NB4 (cell line): ENCODE measurements at regions not wholly inside any gene's neighbourhood (a gene's known extent, or its start where the extent isn't known, plus 50 kb on each side); places are given as distances from the start of the nearest gene placed in this dataset.

Experiments used
- DNase-seq: peaks from one replicate; pipeline ENCODE4 v3.0.0; 2010; ENCODE audit warnings: low read depth
- H3K4me3 ChIP-seq: one replicate; pipeline ENCODE4 v1.5.1; 2011; ENCODE audit warnings: mild to moderate bottlenecking, low read depth, low read length, moderate library complexity
- MAX ChIP-seq: IDR thresholded peaks from 2 replicates; pipeline ENCODE4 v1.6.1; 2011; ENCODE audit warnings: low read depth, low read length
- MYC ChIP-seq: IDR thresholded peaks from 2 replicates; pipeline ENCODE4 v1.6.1; 2011; ENCODE audit warnings: low read depth, low read length
- POLR2A ChIP-seq: IDR thresholded peaks from 2 replicates; pipeline ENCODE4 v1.6.1; 2011; ENCODE audit warnings: mild to moderate bottlenecking; ENCODE audit not compliant: insufficient read length; ENCODE audit errors: extremely low read depth
- TF ChIP-seq, protein P1 (sequence below): IDR thresholded peaks from one replicate; pipeline ENCODE4 v1.5.1; 2012; ENCODE audit warnings: low read depth, low read length

DNA sequence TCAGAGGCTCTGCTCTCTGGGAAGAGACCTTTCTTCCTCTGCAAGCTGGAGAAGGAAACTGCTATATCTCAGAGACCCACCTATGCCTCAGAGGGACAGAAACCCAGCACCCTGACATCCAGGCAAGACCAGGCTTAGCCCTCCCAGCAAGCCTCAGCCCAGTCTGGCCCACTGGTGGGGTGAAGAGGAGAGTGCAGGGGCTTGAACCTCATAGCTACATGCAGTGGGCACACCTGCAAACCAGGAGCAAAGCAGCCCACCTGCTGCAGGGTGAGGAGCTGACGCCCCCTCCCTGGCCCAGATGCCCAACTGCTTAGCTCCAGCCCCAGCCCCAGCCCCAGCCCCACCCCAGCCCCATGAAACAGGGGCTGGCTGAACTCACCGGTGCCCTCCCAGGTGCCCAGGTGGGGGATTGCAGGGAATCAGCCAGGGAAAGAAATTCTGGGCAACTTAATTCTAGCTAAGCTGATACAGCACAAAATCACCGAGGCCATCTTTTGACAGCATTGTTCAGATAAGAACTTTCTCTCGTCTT is 246.8 kb downstream of the BUD13 start:
- H3K4me3 ChIP-seq = no peak overlapping the region
- no peak for DNase-seq
- no peak for TF ChIP-seq MAX
- TF ChIP-seq, protein P1, sequence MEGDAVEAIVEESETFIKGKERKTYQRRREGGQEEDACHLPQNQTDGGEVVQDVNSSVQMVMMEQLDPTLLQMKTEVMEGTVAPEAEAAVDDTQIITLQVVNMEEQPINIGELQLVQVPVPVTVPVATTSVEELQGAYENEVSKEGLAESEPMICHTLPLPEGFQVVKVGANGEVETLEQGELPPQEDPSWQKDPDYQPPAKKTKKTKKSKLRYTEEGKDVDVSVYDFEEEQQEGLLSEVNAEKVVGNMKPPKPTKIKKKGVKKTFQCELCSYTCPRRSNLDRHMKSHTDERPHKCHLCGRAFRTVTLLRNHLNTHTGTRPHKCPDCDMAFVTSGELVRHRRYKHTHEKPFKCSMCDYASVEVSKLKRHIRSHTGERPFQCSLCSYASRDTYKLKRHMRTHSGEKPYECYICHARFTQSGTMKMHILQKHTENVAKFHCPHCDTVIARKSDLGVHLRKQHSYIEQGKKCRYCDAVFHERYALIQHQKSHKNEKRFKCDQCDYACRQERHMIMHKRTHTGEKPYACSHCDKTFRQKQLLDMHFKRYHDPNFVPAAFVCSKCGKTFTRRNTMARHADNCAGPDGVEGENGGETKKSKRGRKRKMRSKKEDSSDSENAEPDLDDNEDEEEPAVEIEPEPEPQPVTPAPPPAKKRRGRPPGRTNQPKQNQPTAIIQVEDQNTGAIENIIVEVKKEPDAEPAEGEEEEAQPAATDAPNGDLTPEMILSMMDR = no peak

DNA sequence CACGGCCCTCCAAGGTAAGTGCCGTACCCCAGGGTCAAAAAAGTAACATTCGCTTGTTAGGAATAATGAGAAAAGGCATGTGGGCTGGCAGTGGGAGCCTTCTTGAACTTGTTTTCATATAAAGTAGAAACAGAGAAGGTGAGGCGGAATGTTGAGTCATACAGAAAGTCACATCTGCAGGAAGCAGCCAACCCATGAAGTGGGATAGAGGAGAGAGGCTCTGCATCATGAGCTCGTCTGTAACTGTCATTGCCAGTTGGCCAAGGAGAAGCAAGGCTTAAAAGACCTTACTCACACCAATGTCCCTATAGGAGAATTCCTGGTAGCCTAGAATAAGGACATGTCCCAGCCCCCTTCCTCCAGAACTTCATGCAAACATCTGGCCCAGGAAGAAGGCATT is 253.3 kb downstream of the BUD13 start:
- H3K4me3 ChIP-seq = no peak overlapping the region
- DNase-seq = no peak

DNA sequence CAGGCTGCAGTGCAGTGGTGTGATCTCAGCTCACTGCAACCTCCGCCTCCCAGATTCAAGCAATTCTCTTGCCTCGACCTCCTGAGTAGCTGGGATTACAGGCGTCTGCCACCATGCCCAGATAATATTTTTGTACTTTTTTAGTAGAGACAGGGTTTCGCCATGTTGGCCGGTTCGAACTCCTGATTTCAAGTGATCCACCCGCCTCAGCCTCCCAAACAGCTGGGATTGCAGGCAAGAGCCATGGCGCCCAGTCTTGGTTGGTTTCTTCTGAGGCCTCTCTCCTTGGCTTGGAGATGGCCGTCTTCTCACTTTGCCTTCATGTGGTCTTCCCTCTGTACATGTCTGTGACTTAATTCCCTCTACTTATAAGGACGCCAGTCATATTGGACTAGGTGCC is 254.6 kb downstream of the BUD13 start:
- H3K4me3 ChIP-seq = no peak overlapping the region
- no peak for DNase-seq
- no peak for TF ChIP-seq POLR2A
- TF ChIP-seq, protein P1 = no peak
- TF ChIP-seq MAX = no peak
- no peak for TF ChIP-seq MYC

More for the DNA sequence above, 253.3 kb downstream of the BUD13 start:
- TF ChIP-seq MAX = no peak
- TF ChIP-seq POLR2A = no peak
- TF ChIP-seq, protein P1 = no peak
- TF ChIP-seq MYC = no peak

GRCh38 chr11:116517584-116517983 is 255.2 kb downstream of the BUD13 start:
- no peak overlapping the region for H3K4me3 ChIP-seq
- DNase-seq = no peak
- TF ChIP-seq, protein P1 = no peak
- TF ChIP-seq MAX (no peak), POLR2A (no peak), MYC (no peak)

DNA sequence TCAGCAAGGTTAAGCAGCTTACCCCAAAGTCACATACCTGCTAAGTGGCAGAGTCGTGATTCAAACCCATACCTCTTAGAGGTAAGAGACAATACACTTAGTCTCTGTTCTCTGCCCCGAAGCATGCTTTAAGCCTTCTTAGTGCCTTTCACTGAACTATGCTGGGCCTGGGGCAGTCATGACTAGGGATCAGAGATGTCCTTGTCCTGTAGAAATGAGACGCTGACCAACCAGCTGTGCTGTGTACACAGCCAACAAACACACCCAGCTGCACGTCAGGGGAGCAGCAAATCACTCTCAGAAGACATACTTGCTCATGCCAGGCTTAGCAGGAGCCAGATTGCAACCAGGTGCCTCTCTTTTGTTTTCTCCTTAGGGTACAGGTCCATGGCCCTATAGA is 255.7 kb downstream of the BUD13 start:
- DNase-seq = no peak
- TF ChIP-seq MYC (no peak), POLR2A (no peak), MAX (no peak)
- TF ChIP-seq, protein P1 = no peak
- no peak overlapping the region for H3K4me3 ChIP-seq
